ENCODE measurements at regions not wholly inside any gene's neighbourhood (a gene's known extent, or its start where the extent isn't known, plus 50 kb on each side); places are given as distances from the start of the nearest gene placed in this dataset.

- H3K9me3 ChIP-seq, result no peaks in the 10 kb centered on the region
- no peak overlapping the region for H3K27ac ChIP-seq
- H3K27me3 ChIP-seq, result no peaks in the 10 kb centered on the region
- 89 to 96% methylated on average over 23 of the region's 23 CpGs for WGBS, 2 donors
- DNase-seq, result peak in 1 of 6 donors; percentile 36
- ATAC-seq, result no peak
- H3K4me3 ChIP-seq, result no peak overlapping the region
- H3K36me3 ChIP-seq, result no peaks in the 10 kb centered on the region
- FAIRE-seq, result no peak
- intact Hi-C loops (cut with DNase I), result no loop called here
- no peaks in the 10 kb centered on the region for H3K4me1 ChIP-seq
- TF ChIP-seq CTCF (IDR thresholded peaks at IDR 0.05), result no peak
Measured at GRCh38 chr2:81194581-81194980, 890.0 kb upstream of the LRRTM1 start.

- no peak for FAIRE-seq
- Histone ChIP-seq H3K36me3 (no peaks in the 10 kb centered on the region), H3K9me3 (no peaks in the 10 kb centered on the region), H3K4me1 (no peaks in the 10 kb centered on the region), H3K27ac (no peak overlapping the region), H3K27me3 (no peaks in the 10 kb centered on the region), H3K4me3 (no peak overlapping the region)
- peak in 2 of 6 donors; percentile 10 to 33 for DNase-seq
- no peak for ATAC-seq
- WGBS, 2 donors, result 81 to 95% methylated on average over 30 of the region's 30 CpGs
- TF ChIP-seq CTCF (IDR thresholded peaks at IDR 0.05), result no peak
- intact Hi-C loops (cut with DNase I), result no loop called here
Measured at GRCh38 chr2:81194176-81194575, 889.6 kb upstream of the LRRTM1 start.

DNA sequence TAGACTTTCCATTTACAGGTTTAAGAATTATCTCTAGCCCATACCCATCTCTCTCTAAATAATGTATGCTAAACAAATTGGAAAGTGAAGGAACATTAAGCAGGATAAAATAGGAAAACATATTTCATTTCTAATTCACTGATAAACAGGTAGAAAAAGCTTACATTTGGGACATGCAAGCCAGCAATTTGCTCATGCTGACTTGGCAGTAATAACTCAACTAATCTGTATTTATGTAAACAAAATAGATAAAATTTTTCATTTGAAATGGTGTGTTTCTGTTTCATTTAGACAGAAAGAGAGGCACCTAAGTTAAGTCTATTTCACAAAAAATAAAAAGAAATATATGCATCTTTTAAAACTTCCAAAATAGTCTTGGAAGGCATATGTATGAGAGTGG lies 877.3 kb upstream of the LRRTM1 start:
- DNase-seq, result no peak
- no peaks in the 10 kb centered on the region for H3K27me3 ChIP-seq
- intact Hi-C loops (cut with DNase I), result no loop called here
- H3K36me3 ChIP-seq, result no peaks in the 10 kb centered on the region
- no peak for ATAC-seq
- H3K27ac ChIP-seq, result no peak overlapping the region
- no peak overlapping the region for H3K4me3 ChIP-seq
- no peaks in the 10 kb centered on the region for H3K4me1 ChIP-seq
- FAIRE-seq, result no peak
- no peaks in the 10 kb centered on the region for H3K9me3 ChIP-seq
- TF ChIP-seq CTCF (IDR thresholded peaks at IDR 0.05), result no peak

GRCh38 chr2:81171447-81171846 lies 866.9 kb upstream of the LRRTM1 start:
- no peak overlapping the region for H3K27ac ChIP-seq
- ATAC-seq, result no peak
- H3K9me3 ChIP-seq, result no peaks in the 10 kb centered on the region
- H3K27me3 ChIP-seq, result no peaks in the 10 kb centered on the region
- no peak for DNase-seq
- intact Hi-C loops (cut with DNase I), result no loop called here
- FAIRE-seq, result no peak
- TF ChIP-seq CTCF (IDR thresholded peaks at IDR 0.05), result no peak
- H3K36me3 ChIP-seq, result no peaks in the 10 kb centered on the region
- no peaks in the 10 kb centered on the region for H3K4me1 ChIP-seq
- no peak overlapping the region for H3K4me3 ChIP-seq
- WGBS, 2 donors, result 54 to 65% methylated on average over 2 of the region's 2 CpGs

DNA sequence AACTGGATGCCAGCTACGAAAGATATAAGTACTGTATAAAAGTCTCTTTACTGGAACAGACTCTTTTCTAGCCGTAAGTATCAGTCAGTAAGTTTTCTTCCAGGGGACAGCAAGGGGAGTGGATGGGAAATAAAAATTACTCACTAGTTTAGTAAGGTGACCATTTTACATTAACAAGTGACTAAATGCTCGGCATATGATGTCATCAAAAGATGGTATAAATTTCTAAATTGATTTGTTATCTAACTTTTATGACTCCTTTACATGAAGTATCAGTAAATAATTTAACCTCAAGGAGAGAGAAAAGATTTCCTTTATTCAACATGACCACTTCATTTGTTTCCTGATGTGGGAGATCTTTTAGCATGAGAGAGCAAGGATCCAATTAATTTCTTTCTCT lies 859.0 kb upstream of the LRRTM1 start:
- H3K27me3 ChIP-seq, result peaks cover 0 to 5% (median 0%) of the 10 kb centered on the region in 4 donors
- H3K27ac ChIP-seq, result no peak overlapping the region
- FAIRE-seq, result no peak
- no peak for DNase-seq
- TF ChIP-seq CTCF (IDR thresholded peaks at IDR 0.05), result no peak
- WGBS, 2 donors, result 51 to 58% methylated on average over 3 of the region's 3 CpGs
- no peaks in the 10 kb centered on the region for H3K9me3 ChIP-seq
- no peak for ATAC-seq
- no peaks in the 10 kb centered on the region for H3K4me1 ChIP-seq
- no peak overlapping the region for H3K4me3 ChIP-seq
- intact Hi-C loops (cut with DNase I), result no loop called here
- H3K36me3 ChIP-seq, result no peaks in the 10 kb centered on the region

Data from pancreas (tissue), 10 donors.